ENCODE measurements at regions not wholly inside any gene's neighbourhood (a gene's known extent, or its start where the extent isn't known, plus 50 kb on each side); places are given as distances from the start of the nearest gene placed in this dataset.
A peak's percentile ranks its signal among the peaks of the same experiment; 100 is the strongest.
"Not testable (repeated sequence)": the region's sequence is repeated elsewhere in the genome, so short reads cannot be mapped to it uniquely, and the experiment has no call there.

DNA sequence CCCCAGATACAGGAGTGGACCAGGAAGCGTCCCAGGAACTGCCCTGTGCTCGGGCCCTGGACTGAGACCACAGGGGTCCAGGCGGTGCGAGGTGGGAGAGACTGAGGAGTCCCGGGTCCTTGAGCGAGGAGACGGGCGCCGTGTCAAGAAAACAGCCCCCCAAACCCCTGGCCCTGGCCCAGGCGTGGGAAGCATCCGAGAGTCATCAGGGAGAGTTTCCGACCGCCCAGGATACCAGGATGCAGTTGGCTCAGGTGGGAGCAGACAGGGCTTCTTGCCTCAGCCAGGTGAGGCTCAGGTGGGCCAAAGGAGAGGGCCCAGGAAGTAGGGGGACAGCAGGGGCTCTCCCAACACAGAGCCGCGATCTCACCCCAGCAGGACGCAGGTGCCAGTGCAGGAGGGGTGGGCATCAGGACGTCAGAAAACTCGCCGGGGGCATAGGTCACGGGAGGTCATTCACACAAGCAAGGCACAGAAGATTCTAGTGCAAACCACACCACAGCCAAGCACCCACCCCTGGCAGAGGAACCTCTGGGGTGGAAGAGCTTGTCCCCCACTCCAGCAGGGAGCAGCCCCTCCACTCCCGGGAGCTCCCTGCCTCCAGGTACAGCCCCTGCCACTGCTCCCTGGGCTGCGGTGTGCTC, 102.5 kb upstream of the EIF5 start:
- DNase-seq: no peak

DNA sequence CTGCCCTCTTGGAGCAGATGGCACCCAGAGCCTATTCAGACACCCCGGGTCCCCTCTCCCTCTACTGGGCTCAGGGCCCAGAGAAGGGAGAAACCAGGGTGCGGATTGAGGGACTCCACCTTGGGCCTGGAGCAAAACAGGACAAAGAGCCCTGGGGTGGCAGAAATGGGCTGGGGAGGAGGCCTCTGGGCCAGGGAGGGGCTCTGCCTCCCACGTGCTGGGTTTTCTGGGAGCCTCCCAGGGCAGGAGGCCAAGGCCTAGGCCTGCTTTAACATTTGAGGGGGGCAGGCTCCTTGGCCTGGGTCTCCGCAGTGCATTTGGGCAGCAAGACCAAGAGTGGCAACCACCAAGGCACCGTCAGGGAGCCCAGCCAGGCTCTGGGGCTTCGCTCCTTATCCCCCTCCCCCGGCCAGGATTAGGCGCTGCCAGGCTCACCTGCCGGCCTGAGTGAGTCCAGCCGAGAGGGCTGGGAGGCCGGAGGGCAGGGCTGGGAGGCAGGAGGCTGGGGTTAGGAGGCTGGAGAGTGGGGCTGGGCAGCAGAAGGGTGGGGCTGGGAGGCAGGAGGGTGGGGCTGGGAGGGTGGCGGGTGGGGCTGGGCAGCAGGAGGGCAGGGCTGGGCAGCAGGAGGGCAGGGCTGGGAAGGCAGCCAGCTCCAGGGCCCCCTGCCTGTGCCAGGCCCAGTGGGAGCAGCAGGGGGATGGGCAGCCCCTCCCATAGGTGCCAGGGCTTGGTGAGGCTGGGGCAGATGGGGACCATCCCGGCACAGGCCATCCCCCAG, 101.8 kb upstream of the EIF5 start:
- no peak for DNase-seq

GRCh38 chr14:103232831-103233319, 101.2 kb upstream of the EIF5 start:
- no peak for DNase-seq

GRCh38 chr14:103233328-103233727, 100.7 kb upstream of the EIF5 start:
- DNase-seq: no peak

DNA sequence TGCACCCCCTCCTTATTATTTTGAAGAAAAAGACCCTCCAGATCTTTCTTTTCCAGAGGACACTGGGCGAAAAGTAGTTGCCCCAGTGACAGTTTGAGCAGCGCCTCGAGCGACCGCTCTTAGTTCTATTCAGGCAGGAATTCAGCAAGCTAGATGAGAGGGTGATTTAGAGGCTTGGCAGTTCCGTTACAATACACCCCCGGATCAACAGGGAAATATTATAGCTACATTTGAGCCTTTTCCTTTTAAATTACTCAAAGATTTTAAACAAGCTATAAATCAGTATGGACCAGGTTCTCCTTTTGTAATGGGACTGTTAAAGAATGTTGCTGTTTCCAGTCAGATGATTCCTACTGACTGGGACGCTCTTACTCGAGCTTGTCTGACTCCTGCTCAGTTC, 99.2 kb upstream of the EIF5 start:
- DNase-seq: not testable (repeated sequence)

DNA sequence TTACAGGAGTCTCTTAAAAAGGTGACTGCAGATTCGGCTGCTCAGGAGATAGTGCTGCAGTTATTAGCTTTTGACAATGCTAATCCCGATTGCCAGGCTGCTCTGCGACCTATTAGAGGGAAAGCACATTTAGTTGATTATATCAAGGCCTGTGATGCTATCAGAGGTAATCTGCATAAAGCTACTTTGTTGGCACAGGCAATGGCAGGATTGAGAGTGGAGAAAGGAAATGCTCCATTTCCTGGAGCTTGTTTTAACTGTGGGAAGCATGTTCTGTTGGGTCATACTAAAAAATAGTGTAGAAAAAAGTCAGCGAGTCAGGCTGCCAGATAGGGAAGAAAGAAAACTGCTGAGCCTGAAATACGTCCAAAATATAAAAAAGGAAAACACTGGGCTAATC, 98.5 kb upstream of the EIF5 start:
- DNase-seq: peak in 1 of 2 donors; percentile 32

DNA sequence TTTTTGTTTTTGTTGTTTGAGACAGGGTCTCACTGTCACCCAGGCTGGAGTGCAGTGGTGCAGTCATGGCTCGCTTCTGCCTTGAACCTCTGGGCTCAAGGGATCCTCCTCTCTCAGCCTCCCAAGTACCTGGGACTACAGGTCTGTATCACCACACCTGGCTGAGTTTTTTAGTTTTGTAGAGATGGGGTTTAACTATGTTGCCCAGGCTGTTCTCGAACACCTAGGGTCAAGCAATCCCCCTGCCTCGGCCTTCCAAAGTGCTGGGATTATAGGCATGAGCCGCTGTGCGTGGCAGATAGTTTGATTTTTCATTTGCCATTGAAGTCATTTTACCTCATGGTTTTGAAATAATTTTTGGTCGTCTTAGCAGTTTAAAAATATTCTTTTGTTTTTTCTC, 94.3 kb upstream of the EIF5 start:
- no peak for DNase-seq

- no peak for DNase-seq
These were observed 92.5 kb upstream of the EIF5 start for GRCh38 chr14:103241531-103241930.

DNA sequence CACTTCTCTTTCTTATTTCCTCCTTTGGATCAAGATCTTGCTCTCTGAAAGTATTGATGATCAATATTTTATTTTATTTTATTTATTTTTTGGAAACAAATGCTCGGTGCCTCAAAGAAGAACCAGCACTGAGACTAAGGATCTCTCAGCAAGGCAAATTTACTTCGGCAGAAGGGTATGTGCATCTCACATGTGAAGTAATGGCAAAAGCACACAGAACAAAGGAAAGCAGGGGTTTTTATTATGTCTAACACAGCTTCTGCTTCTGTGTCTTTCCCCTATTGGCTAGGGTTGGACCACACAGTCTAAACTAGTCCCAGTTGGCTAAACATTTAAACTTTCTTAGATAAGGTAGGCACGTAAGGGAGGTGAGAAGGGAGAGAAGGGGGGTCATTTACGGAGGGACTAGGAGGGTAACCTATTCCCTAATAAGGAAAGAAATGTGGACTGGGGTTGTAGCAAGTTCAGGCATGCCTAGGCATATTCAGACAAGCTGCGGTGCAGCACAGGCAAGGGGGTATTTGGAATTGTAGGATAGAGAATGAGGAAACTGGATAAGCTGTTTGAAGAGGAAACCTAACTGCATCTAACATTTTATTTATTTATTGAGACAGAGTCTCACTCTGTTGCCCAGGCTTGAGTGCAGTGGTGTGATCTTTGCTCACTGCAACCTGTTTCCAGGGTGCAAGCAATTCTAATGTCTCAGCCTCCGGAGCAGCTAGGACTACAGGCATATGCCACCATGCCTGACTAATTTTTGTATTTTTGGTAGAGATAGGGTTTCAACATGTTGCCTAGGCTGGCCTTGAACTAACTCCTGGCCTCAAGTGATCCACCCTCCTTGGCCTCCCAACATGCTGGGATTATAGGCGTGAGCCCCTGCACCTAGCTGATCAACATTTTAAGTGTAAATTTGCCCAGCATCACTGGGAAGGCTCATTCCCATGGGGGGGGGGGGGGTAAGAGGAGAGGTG, 90.0 kb upstream of the EIF5 start:
- no peak for DNase-seq

DNA sequence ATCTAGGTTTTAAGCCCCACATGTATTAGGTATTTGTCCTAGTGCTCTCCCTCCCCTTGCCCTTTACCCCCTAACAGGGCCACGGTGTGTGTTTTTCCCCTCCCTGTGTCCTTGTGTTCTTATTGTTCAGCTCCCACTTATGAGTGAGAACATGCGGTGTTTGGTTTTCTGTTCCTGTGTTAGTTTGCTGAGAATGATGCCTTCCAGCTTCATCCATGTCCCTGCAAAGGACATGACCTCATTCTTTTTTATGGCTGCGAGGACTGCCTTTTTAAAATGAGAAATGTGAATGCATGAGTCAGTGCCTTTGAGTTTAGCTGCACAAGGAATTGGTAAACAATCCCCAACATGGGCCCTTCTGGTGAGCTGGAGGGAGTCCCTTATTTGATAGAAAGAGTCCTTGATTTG, 88.4 kb upstream of the EIF5 start:
- DNase-seq: not testable (repeated sequence)

DNA sequence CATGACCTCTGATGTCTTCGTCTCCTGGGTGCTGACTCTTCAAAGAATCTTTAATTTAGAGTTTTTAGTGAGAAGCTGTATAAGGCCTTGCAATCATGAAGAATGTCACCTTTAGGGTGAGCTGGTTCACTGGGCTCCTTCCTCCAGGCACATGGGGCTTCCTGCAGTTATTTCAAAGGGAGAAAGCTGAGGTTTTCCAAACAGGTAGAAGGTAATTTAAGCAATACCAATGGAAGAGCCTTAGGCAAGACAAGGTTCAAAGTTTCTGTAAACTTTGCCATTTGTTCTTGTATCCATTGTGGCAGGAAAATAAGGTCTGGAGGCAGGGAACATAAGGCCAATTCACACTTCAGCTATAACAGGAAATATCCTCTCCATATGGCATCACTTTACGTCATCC, 88.0 kb upstream of the EIF5 start:
- DNase-seq: no peak

DNA sequence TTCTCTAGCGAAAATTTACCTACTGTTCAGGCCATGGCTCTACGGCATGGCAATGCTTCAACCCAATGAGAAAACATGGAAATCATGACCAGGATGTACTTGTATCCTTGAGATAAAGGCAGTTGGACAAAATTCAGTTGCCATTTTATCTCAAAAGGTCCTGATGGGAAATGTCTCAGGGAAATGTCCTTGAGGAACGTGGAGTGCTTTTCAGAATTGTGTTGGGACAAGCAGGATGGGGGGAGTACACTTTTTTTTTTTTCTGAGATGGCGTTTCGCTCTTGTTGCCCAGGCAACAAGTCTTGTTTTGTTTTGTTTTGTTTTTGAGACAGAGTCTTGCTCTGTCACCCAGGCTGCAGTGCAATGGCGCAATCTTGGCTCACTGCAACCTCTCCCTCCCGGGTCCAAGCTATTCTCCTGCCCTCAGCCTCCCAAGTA, 86.8 kb upstream of the EIF5 start:
- no peak for DNase-seq

GRCh38 chr14:103250181-103250580, 83.9 kb upstream of the EIF5 start:
- DNase-seq: no peak

GRCh38 chr14:103250874-103251273, 83.2 kb upstream of the EIF5 start:
- DNase-seq: no peak

DNA sequence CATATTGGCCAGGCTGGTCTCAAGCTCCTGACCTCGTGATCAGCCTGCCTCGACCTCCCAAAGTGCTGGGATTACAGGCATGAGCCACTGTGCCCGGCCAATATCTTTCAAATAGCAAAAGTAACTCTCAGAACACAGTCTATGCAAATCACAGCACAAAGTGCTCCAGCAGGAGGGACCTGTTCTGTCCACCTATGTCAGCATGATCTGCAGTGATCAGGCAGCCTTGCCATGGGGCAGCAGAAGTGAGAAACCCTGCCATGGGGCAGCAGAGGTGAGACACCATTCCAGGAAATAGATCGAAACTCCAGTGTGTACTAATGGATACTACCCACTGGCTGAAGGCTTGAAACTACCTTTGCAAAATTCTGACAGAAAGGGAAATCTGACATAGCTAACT, 78.5 kb upstream of the EIF5 start:
- no peak for DNase-seq

- no peak for DNase-seq
These were observed 77.6 kb upstream of the EIF5 start for GRCh38 chr14:103256406-103256805.

- DNase-seq: no peak
These were observed 76.7 kb upstream of the EIF5 start for GRCh38 chr14:103257211-103257962.

GRCh38 chr14:103258211-103258610, 75.8 kb upstream of the EIF5 start:
- no peak for DNase-seq

DNA sequence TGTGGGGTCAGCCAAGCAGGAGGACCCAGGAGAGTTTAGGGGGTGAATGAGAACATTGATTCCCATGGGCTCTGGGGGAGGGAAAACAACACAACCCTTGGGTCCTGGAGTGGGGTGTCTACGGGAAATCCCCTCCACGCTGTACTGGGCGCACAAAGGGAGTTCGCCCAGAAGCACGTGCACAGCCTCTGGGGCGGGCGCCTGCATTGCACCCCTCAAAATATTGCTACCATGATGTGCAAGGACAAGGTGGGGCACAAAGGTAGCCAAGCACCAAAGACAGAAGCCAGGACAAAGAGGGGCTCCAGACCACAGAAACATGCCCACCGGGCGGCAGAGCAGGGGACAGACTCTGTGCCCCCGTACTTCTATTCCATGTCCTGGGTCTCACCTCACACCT, 74.9 kb upstream of the EIF5 start:
- no peak for DNase-seq

DNA sequence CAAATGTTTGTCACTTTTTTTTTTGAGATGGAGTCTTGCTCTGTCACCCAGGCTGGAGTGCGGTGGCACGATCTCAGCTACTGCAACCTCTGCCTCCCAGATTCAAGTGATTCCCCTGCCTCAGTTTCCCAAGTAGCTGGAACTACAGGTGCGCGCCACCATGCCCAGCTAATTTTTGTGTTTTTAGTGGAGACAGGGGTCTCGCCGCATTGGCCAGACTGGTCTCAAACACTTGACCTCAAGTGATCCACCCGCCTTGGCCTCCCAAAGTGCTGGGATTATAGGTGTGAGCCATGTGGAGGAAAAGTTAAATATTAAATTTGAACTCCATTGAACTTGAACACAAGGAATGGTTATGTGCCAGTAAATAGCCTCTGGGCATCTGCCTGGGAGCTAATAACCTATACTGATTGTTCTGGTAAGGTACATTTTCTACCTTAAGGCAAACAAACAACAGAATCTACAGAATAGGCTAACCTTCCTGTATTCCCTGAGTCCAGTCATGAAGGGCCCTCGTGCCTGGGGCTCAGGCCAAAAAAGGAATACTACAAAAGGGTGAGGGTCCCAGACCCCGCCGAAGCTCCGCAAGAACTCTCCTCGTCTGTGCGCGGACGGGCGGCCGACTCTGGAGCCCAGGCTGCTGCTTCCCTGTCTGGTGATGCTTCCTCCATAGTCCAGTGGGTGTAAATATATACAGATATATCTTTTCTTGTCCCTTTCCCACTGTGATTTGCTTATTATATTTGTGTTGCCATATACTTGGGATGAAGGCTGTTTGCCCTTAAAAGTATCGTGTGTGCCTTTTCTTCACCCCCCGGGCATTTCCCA, 74.0 kb upstream of the EIF5 start:
- no peak for DNase-seq

Measured in right lung (tissue), 2 donors.